Endothelial cell of umbilical vein (primary cell): ENCODE measurements at regions not wholly inside any gene's neighbourhood (a gene's known extent, or its start where the extent isn't known, plus 50 kb on each side); places are given as distances from the start of the nearest gene placed in this dataset.

Source experiments
- BruUV-seq: library from RNA; stranded (reverse); fragments of 400-500 nt; replicated peaks from 2 replicates; lab custom pipeline; 2021; lab: Mats Ljungman, UMichigan
- CTCF ChIA-PET: fragments of 300-600, 350-600 bp; sonication (Branson Sonifier 250); formaldehyde crosslinking; loops from one replicate; lab custom pipeline; 2021; ENCODE audit warnings: antibody characterized with exemption, inconsistent platforms; lab: Charles Lee
- POLR2A ChIA-PET: fragments of 300-600, 350-600 bp; sonication (Branson Sonifier 250); formaldehyde crosslinking; loops from one replicate; lab custom pipeline; 2021; ENCODE audit warnings: antibody characterized with exemption, inconsistent platforms; lab: Charles Lee
- DNase-seq: peaks from one replicate; pipeline ENCODE4 v3.0.0-alpha.2; 2011; ENCODE audit warnings: low read depth, low spot score
- FAIRE-seq: peaks from 2 replicates; lab custom pipeline; 2011; peaks lifted over from hg19 to GRCh38; lab: Jason Lieb, UNC
- H2AFZ ChIP-seq: 2 replicates; pipeline ENCODE4 v1.6.0; 2012; ENCODE audit warnings: low read depth, low read length, control low read depth, inconsistent platforms
- H3K27ac ChIP-seq: 2 replicates; pipeline ENCODE4 v1.5.1; 2011; ENCODE audit warnings: low read depth, mild to moderate bottlenecking, control low read depth, low read length, moderate library complexity; ENCODE audit not compliant: insufficient read depth
- H3K27me3 ChIP-seq, 2 experiments: 2 replicates each; pipeline versions ENCODE4 v1.6.0 to v1.6.1; 2011; ENCODE audit warnings: low read length in 2 of 2, mixed read lengths in 1 of 2; ENCODE audit not compliant: control insufficient read depth in 2 of 2, insufficient read depth in 2 of 2
- H3K36me3 ChIP-seq, 2 experiments: 2 replicates in 1 of 2; 3 replicates in 1 of 2; pipeline ENCODE4 v1.5.1; 2011; ENCODE audit warnings: low read length in 2 of 2, mild to moderate bottlenecking in 1 of 2, moderate library complexity in 1 of 2; ENCODE audit not compliant: control insufficient read depth in 2 of 2, insufficient read depth in 2 of 2; ENCODE audit errors: extremely low read depth in 1 of 2
- H3K4me1 ChIP-seq: 3 replicates; pipeline ENCODE4 v1.5.1; 2011; ENCODE audit warnings: mild to moderate bottlenecking, low read length; ENCODE audit not compliant: control insufficient read depth, insufficient read depth; ENCODE audit errors: extremely low read depth
- H3K4me2 ChIP-seq: 2 replicates; pipeline ENCODE4 v1.6.1; 2011; ENCODE audit warnings: low read length, control low read depth, mixed read lengths; ENCODE audit not compliant: insufficient read depth
- H3K4me3 ChIP-seq, 3 experiments: fragments of 200-600 bp in 1 of 3; sonication (generic), shearing (Covaris generic) in 1 of 3; replicated peaks in 1 of 3; 2 replicates each; pipeline ENCODE4 v1.5.1; 2011 to 2016; ENCODE audit warnings: control low read depth in 3 of 3, low read length in 3 of 3, mild to moderate bottlenecking in 2 of 3, inconsistent platforms in 1 of 3, low read depth in 1 of 3, moderate library complexity in 1 of 3; ENCODE audit not compliant: insufficient read depth in 1 of 3
- H3K79me2 ChIP-seq: 2 replicates; pipeline ENCODE4 v1.6.0; 2012; ENCODE audit warnings: low read length, inconsistent platforms; ENCODE audit not compliant: control insufficient read depth, insufficient read depth
- H3K9ac ChIP-seq: replicated peaks from 2 replicates; pipeline ENCODE3; 2011; ENCODE audit warnings: low read length, control low read depth; ENCODE audit not compliant: insufficient read depth; ENCODE audit errors: extremely low read depth
- H3K9me1 ChIP-seq: replicated peaks from 3 replicates; pipeline ENCODE4 v1.6.0; 2011; ENCODE audit warnings: mild to moderate bottlenecking, low read length; ENCODE audit not compliant: control insufficient read depth, insufficient read depth; ENCODE audit errors: extremely low read depth
- H3K9me3 ChIP-seq: replicated peaks from 2 replicates; pipeline ENCODE4 v1.5.1; 2012; ENCODE audit warnings: low read length, inconsistent platforms; ENCODE audit not compliant: control insufficient read depth, insufficient read depth
- H4K20me1 ChIP-seq: replicated peaks from 2 replicates; pipeline ENCODE3; 2011; ENCODE audit warnings: mild to moderate bottlenecking, low read length; ENCODE audit not compliant: control insufficient read depth, insufficient read depth; ENCODE audit errors: extremely low read depth
- EZH2 ChIP-seq: IDR thresholded peaks from 2 replicates; pipeline ENCODE4 v1.6.1; 2012; ENCODE audit warnings: borderline replicate concordance, low read depth, mild to moderate bottlenecking, moderate library complexity, low read length, inconsistent platforms; ENCODE audit not compliant: severe bottlenecking
- FOS ChIP-seq: IDR thresholded peaks from 2 replicates; pipeline ENCODE4 v1.6.1; 2011; ENCODE audit warnings: mild to moderate bottlenecking, low read length, moderate library complexity, borderline replicate concordance; ENCODE audit not compliant: insufficient read depth
- GATA2 ChIP-seq: IDR thresholded peaks from 2 replicates; pipeline ENCODE4 v1.7.0; 2011; ENCODE audit warnings: low read depth, mild to moderate bottlenecking, moderate library complexity, mixed read lengths, low read length; ENCODE audit not compliant: insufficient read length, insufficient read depth
- JUN ChIP-seq: IDR thresholded peaks from 2 replicates; pipeline ENCODE4 v1.6.1; 2011; ENCODE audit warnings: borderline replicate concordance, low read depth; ENCODE audit not compliant: insufficient read length, insufficient read depth
- MYC ChIP-seq: IDR thresholded peaks from one replicate; pipeline ENCODE4 v1.6.1; 2011; ENCODE audit warnings: mild to moderate bottlenecking, low read depth, low read length
- POLR2A ChIP-seq: IDR thresholded peaks from 2 replicates; pipeline ENCODE4 v1.6.1; 2012; ENCODE audit warnings: low read depth, mild to moderate bottlenecking, control low read depth, low read length
- POLR2AphosphoS5 ChIP-seq: IDR thresholded peaks from 2 replicates; pipeline ENCODE4 v1.6.1; 2012; ENCODE audit warnings: low read depth, mild to moderate bottlenecking, control low read depth, low read length, moderate library complexity; ENCODE audit not compliant: insufficient read depth
- dilution Hi-C: fragments of 300-500 bp; cut with MboI; formaldehyde crosslinking; loops from one replicate; pipeline ENCODE4 v1.15.0; 2019; ENCODE audit warnings: low sequenced_read_pairs; ENCODE audit not compliant: extremely low pct_ligation_motif_present
- intact Hi-C: fragments of 100-400 bp; cut with micrococcal nuclease; formaldehyde crosslinking; loops from one replicate; pipeline ENCODE4 v1.10.0; 2022
- TF ChIP-seq, protein P1 (sequence below), 2 donors: IDR thresholded peaks; 1 replicate in 1 of 2; 2 replicates in 1 of 2; pipeline ENCODE4 v1.5.1; 2011; ENCODE audit warnings: low read length in 2 of 2, mild to moderate bottlenecking in 2 of 2, moderate library complexity in 2 of 2, control low read depth in 1 of 2, inconsistent platforms in 1 of 2, low read depth in 1 of 2; ENCODE audit not compliant: insufficient read depth in 1 of 2; ENCODE audit errors: extremely low read depth in 1 of 2
- TF ChIP-seq, protein P2 (sequence below): IDR thresholded peaks from 2 replicates; pipeline ENCODE4 v1.6.1; 2011; ENCODE audit not compliant: insufficient read depth, insufficient read length

DNA sequence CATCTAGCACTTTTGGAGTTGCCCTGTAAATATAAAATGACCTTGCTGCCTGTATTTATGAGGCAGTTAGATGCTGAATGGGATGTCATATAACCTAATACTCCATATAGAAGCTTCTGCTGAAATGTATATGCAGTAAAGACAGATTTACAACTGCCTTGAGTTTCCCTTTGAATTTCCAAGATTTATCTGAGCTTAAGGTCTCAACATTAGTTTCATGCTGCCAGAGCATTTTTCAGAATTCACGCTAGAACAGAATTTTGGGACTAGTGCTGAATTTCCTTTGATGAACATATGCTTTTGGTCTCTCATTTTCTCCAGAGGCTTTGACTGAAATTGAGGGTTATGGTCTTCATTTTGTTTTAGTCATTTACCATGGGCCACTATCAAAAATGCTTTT lies 254.7 kb upstream of the FANCL start:
- no TSS peak for BruUV-seq
- CTCF ChIA-PET, result interaction anchor here (0.7 to 1.3 kb wide), 3 partner anchors 185 to 595 kb away, joined by 3 read pairs; no protein-coding TSS in a partner anchor
- TF ChIP-seq GATA2 (no peak), EZH2 (no peak), POLR2A (no peak), JUN (no peak)

GRCh38 chr2:58494071-58494501 lies 253.0 kb upstream of the FANCL start:
- Histone ChIP-seq H3K9ac (no peak overlapping the region), H3K4me2 (no peak overlapping the region), H3K27me3 (peaks cover 3 to 4% of the 10 kb centered on the region in 2 experiments), H3K9me3 (no peaks in the 10 kb centered on the region), H2AFZ (no peak overlapping the region), H3K79me2 (no peaks in the 10 kb centered on the region), H3K4me1 (no peaks in the 10 kb centered on the region), H3K27ac (no peak overlapping the region), H3K36me3 (no peaks in the 10 kb centered on the region), H3K9me1 (no peaks in the 10 kb centered on the region), H3K4me3 (no peak overlapping the region), H4K20me1 (no peaks in the 10 kb centered on the region)
- dilution Hi-C loops, result no loop called here
- DNase-seq, result no peak
- no peak for TF ChIP-seq POLR2AphosphoS5
- TF ChIP-seq MYC, result no peak
- no peak for TF ChIP-seq POLR2A
- TF ChIP-seq, protein P1, sequence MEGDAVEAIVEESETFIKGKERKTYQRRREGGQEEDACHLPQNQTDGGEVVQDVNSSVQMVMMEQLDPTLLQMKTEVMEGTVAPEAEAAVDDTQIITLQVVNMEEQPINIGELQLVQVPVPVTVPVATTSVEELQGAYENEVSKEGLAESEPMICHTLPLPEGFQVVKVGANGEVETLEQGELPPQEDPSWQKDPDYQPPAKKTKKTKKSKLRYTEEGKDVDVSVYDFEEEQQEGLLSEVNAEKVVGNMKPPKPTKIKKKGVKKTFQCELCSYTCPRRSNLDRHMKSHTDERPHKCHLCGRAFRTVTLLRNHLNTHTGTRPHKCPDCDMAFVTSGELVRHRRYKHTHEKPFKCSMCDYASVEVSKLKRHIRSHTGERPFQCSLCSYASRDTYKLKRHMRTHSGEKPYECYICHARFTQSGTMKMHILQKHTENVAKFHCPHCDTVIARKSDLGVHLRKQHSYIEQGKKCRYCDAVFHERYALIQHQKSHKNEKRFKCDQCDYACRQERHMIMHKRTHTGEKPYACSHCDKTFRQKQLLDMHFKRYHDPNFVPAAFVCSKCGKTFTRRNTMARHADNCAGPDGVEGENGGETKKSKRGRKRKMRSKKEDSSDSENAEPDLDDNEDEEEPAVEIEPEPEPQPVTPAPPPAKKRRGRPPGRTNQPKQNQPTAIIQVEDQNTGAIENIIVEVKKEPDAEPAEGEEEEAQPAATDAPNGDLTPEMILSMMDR (IDR thresholded peaks at IDR 0.05; ENCODE audit: extremely low read depth in 1 of 2, insufficient read depth in 1 of 2, low read depth in 1 of 2, low read length in 2 of 2), result no peak
- TF ChIP-seq EZH2, result no peak
- no peak for TF ChIP-seq FOS
- TF ChIP-seq, protein P2, sequence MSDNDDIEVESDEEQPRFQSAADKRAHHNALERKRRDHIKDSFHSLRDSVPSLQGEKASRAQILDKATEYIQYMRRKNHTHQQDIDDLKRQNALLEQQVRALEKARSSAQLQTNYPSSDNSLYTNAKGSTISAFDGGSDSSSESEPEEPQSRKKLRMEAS, result no peak
- TF ChIP-seq JUN, result no peak
- TF ChIP-seq GATA2, result no peak
- no TSS peak for BruUV-seq
- POLR2A ChIA-PET, result no interaction called here
- CTCF ChIA-PET, result interaction anchor here (0.6 kb wide), 1 partner anchor 9 kb away, joined by 3 read pairs; no protein-coding TSS in a partner anchor
- intact Hi-C loops, result no loop called here
- FAIRE-seq, result no peak

More for the DNA sequence above, 254.7 kb upstream of the FANCL start:
- Histone ChIP-seq H3K9me3 (no peaks in the 10 kb centered on the region), H3K79me2 (no peaks in the 10 kb centered on the region), H3K4me1 (no peaks in the 10 kb centered on the region), H3K9me1 (no peaks in the 10 kb centered on the region), H3K27ac (no peak overlapping the region), H3K9ac (no peak overlapping the region), H3K4me2 (no peak overlapping the region), H3K36me3 (no peaks in the 10 kb centered on the region), H3K27me3 (peaks cover 3 to 4% of the 10 kb centered on the region in 2 experiments), H3K4me3 (no peak overlapping the region), H2AFZ (no peak overlapping the region), H4K20me1 (no peaks in the 10 kb centered on the region)
- POLR2A ChIA-PET, result no interaction called here
- intact Hi-C loops (no loop called here), dilution Hi-C loops (no loop called here)
- DNase-seq (no peak), FAIRE-seq (no peak)
